Parathyroid adenoma (tissue), 2 donors: ENCODE measurements at regions not wholly inside any gene's neighbourhood (a gene's known extent, or its start where the extent isn't known, plus 50 kb on each side); places are given as distances from the start of the nearest gene placed in this dataset.

Experiments
- H2AFZ ChIP-seq: fragments of 300-600 bp; sonication (generic); one replicate; pipeline ENCODE4 v1.7.0; 2017; ENCODE audit warnings: antibody characterized with exemption, mild to moderate bottlenecking
- H3K27ac ChIP-seq: fragments of 300-600 bp; sonication (generic); one replicate; pipeline ENCODE4 v1.7.0; 2017
- H3K27me3 ChIP-seq: fragments of 300-600 bp; sonication (generic); one replicate; pipeline ENCODE4 v1.7.0; 2017; ENCODE audit warnings: low read length; ENCODE audit not compliant: control insufficient read depth, insufficient read depth
- H3K36me3 ChIP-seq: fragments of 300-600 bp; sonication (generic); one replicate; pipeline ENCODE4 v1.7.0; 2017; ENCODE audit warnings: low read length; ENCODE audit not compliant: control insufficient read depth, insufficient read depth
- H3K4me1 ChIP-seq: fragments of 300-600 bp; sonication (generic); one replicate; pipeline ENCODE4 v1.7.0; 2017; ENCODE audit warnings: control low read depth
- H3K4me2 ChIP-seq: fragments of 300-600 bp; sonication (generic); one replicate; pipeline ENCODE4 v1.7.0; 2017; ENCODE audit warnings: low read length
- H3K4me3 ChIP-seq: fragments of 300-600 bp; sonication (generic); one replicate; pipeline ENCODE4 v1.7.0; 2017; ENCODE audit warnings: low read depth, low read length
- H3K79me2 ChIP-seq: fragments of 300-600 bp; sonication (generic); one replicate; pipeline ENCODE4 v1.7.0; 2017; ENCODE audit warnings: control low read depth
- H3K9ac ChIP-seq: fragments of 300-600 bp; sonication (generic); one replicate; pipeline ENCODE4 v1.7.0; 2017; ENCODE audit warnings: mild to moderate bottlenecking
- H3K9me3 ChIP-seq: fragments of 300-600 bp; sonication (generic); one replicate; pipeline ENCODE4 v1.7.0; 2017; ENCODE audit warnings: low read length; ENCODE audit not compliant: control insufficient read depth
- TF ChIP-seq, protein P1 (sequence below): fragments of 300-600 bp; sonication (generic); IDR thresholded peaks from one replicate; pipeline ENCODE4 v1.7.0; 2017; ENCODE audit warnings: antibody characterized with exemption, mild to moderate bottlenecking
- donor health status: primary hyperparathyroidism.

DNA sequence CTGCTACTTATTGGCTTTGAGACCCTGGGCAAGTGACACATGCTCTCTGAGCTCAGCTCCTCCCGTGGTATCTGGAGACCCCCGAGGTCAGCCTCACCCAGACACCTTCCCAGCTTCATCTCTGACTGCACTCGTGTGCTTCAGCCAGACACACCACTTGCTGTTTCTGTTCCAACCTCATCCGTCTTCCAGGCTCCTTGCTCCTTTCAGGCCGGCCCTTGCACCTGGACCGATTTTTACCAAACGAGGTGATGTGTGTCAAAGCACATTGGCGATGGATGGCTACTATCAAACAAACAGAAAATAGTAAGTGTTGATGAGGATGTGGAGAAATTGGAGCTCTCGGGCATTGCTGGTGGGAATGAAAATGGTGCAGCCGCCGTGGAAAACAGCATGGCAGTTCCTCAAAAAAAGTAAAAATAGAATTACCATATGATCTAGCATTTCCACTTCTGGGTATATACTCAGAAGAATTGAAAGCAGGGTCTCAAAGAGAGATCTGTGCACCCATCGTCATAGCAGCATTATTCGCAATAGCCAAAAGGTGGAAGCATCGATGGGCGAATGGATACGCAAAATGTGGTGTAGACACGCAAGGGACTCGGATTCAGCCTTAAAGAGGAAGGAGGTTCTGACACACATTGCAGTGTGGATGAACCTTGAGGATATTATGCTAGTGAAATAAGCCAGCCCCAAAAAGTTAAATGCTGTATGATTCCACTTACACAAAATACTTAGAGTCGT lies 96.1 kb upstream of the IER5L start:
- no peak overlapping the region for H3K4me2 ChIP-seq
- no peaks in the 10 kb centered on the region for H3K27me3 ChIP-seq
- no peaks in the 10 kb centered on the region for H3K4me1 ChIP-seq
- TF ChIP-seq, protein P1, sequence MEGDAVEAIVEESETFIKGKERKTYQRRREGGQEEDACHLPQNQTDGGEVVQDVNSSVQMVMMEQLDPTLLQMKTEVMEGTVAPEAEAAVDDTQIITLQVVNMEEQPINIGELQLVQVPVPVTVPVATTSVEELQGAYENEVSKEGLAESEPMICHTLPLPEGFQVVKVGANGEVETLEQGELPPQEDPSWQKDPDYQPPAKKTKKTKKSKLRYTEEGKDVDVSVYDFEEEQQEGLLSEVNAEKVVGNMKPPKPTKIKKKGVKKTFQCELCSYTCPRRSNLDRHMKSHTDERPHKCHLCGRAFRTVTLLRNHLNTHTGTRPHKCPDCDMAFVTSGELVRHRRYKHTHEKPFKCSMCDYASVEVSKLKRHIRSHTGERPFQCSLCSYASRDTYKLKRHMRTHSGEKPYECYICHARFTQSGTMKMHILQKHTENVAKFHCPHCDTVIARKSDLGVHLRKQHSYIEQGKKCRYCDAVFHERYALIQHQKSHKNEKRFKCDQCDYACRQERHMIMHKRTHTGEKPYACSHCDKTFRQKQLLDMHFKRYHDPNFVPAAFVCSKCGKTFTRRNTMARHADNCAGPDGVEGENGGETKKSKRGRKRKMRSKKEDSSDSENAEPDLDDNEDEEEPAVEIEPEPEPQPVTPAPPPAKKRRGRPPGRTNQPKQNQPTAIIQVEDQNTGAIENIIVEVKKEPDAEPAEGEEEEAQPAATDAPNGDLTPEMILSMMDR: no peak
- no peak overlapping the region for H3K9ac ChIP-seq
- H3K27ac ChIP-seq: no peak overlapping the region
- H3K9me3 ChIP-seq: no peaks in the 10 kb centered on the region
- H3K79me2 ChIP-seq: no peaks in the 10 kb centered on the region
- H2AFZ ChIP-seq: no peak overlapping the region
- H3K4me3 ChIP-seq: no peak overlapping the region
- H3K36me3 ChIP-seq: no peaks in the 10 kb centered on the region

DNA sequence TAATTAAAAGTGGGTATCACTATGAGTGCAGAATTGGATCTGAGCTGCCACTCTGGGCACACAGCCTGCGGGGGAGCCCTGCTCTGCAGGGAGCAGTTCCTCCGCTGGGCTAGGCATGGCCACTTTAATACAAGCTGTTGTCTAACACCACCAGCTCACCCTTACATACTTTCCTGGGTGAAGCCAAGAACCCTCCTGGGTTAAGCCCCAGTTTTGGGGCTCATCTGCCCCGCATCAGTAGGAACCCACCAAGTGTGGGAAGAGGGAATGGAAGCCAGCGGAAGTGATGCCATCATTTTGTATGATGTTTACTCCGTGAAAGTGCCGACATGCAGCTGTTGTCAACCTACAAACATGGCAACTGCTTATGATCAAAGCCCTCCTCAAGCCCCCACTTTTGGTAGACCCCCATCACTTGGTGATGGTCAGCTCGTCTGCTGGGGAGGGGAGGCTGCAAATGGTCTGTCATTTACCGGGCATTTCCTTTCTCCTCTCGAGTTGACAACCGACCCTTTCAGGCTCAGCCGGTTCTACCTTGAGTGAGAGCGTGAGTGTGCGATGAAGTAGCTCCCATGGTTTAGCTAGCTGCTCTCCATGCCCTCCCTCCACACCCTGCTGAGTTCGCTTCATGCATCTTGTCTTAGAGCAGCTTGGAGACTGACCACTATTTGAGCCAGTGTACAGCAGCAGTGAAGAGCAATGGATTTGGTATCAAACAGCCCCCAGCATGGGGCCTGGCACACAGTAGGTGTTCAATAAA lies 95.3 kb upstream of the IER5L start:
- Histone ChIP-seq H2AFZ (no peak overlapping the region), H3K27ac (no peak overlapping the region), H3K36me3 (no peaks in the 10 kb centered on the region), H3K9ac (no peak overlapping the region), H3K27me3 (no peaks in the 10 kb centered on the region), H3K4me3 (no peak overlapping the region), H3K79me2 (no peaks in the 10 kb centered on the region), H3K4me1 (no peaks in the 10 kb centered on the region), H3K9me3 (no peaks in the 10 kb centered on the region), H3K4me2 (no peak overlapping the region)
- TF ChIP-seq, protein P1: no peak

DNA sequence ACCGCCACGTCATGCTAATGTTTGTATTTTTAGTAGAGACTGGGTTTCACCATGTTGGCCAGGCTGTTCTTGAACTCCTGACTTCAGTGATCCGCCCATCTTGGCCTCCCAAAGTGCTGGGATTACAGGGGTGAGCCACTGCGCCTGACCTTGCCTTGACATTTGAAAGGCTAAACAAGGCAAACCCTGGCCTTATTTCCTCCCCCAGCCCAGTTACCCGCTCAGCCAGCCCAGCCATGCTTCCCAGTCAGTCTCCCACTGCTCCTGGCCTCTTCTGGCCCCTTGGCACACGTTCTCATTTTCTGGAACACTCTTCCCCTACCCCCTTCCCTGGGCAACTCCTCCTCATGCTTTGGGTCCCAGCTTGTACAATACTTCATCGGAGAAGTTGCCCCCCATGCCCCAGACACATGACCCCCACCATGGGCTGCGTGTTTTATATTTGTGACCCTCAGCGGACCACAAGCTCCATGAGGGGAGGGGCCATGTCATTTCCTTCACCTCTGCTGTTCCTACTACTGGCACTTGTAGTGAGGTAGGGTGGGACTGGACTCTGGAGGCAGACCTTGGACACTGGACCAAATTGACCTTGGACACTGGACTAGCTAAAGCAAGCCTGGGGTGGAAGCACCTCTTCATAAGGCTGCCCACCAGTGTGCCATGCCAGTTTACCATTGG lies 94.4 kb upstream of the IER5L start:
- H3K9me3 ChIP-seq: no peaks in the 10 kb centered on the region
- H3K27me3 ChIP-seq: no peaks in the 10 kb centered on the region
- no peak overlapping the region for H3K27ac ChIP-seq
- H3K36me3 ChIP-seq: no peaks in the 10 kb centered on the region
- no peaks in the 10 kb centered on the region for H3K4me1 ChIP-seq
- H3K4me3 ChIP-seq: no peak overlapping the region
- no peaks in the 10 kb centered on the region for H3K79me2 ChIP-seq
- no peak overlapping the region for H3K4me2 ChIP-seq
- TF ChIP-seq, protein P1: no peak
- no peak overlapping the region for H3K9ac ChIP-seq
- no peak overlapping the region for H2AFZ ChIP-seq

- Histone ChIP-seq H3K4me1 (no peaks in the 10 kb centered on the region), H3K9me3 (no peaks in the 10 kb centered on the region), H2AFZ (no peak overlapping the region), H3K4me3 (no peak overlapping the region), H3K79me2 (no peaks in the 10 kb centered on the region), H3K9ac (no peak overlapping the region), H3K36me3 (no peaks in the 10 kb centered on the region), H3K27me3 (no peaks in the 10 kb centered on the region), H3K4me2 (no peak overlapping the region), H3K27ac (no peak overlapping the region)
- TF ChIP-seq, protein P1: no peak
These were observed 92.9 kb upstream of the IER5L start for GRCh38 chr9:129270903-129271431.
